ENCODE measurements at regions not wholly inside any gene's neighbourhood (a gene's known extent, or its start where the extent isn't known, plus 50 kb on each side); places are given as distances from the start of the nearest gene placed in this dataset.
"Not testable (repeated sequence)": the region's sequence is repeated elsewhere in the genome, so short reads cannot be mapped to it uniquely, and the experiment has no call there.

DNA sequence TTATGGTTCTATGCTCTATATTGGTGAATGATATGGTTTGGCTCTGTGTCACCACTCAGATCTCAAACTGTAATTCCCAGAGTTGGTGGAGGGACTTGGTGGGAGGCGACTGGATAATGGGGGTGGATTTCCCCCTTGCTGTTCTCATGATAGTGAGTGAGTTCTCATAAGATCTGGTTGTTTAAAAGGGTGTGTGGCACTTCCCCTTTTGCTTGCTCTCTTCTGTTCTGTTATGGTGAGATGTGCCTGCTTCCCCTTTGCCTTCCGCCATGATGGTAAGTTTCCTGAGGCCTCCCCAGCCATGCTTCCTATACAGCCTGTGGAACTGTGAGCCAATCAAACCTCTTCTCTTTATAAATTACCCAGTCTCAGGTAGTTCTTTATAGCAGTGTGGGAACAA lies 446.6 kb upstream of the PDE3A start:
- DNase-seq = not testable (repeated sequence)

DNA sequence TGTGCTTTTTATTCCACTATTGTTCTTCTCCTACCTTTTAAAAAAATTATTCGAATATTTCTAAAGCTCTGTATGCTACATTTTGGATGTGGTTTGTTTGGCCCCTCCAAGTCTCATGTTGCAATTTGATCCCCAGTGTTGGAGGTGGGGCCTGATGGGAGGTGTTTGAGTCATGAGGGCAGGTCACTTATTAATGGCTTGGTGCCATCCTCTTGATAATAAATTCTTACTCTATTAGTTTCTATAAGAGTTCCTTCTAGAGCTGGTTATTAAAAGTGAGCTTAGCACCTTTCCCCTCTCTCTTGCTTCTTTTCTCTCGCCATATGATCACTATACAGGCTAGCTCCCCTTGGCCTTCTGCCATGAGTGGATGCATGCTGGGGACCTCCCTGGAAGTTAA lies 445.6 kb upstream of the PDE3A start:
- DNase-seq = peak; percentile 6

DNA sequence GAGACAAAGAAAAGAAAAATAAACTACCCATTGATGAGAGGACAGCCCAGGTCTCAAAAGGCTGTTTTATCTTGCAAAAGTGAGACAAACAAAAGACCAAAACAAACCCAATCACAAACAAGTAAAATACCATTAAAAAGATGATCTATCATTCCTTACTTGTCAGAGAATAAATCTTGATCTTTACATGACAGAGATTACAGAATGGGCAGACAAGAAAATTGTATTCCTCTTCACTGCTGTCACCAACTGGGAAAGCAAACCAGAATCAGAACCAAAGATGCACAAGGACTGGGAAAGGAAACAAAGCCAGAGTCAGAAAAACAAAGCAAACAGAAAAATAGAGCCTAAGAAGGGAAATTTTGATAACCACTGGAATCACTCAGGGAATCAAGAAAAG lies 444.0 kb upstream of the PDE3A start:
- DNase-seq = no peak

DNA sequence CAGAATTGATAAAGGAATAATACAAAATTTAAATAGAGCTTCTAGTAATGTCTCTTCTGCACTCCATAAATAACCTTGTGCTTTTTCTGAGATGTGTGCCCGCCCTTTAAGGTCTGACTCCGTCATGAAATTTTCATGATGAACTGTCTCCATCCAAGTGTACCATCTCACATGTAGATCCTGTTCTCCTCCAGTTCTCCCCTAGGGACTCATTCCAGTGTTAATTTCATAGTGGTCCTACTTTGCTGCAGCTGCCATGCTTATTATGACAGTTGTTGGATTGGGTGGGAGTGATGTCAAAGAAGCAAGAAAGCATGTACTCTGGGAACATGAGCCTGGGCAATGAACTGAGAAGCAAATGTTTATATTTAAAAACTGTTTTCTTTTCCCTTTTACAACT lies 442.5 kb upstream of the PDE3A start:
- no peak for DNase-seq

DNA sequence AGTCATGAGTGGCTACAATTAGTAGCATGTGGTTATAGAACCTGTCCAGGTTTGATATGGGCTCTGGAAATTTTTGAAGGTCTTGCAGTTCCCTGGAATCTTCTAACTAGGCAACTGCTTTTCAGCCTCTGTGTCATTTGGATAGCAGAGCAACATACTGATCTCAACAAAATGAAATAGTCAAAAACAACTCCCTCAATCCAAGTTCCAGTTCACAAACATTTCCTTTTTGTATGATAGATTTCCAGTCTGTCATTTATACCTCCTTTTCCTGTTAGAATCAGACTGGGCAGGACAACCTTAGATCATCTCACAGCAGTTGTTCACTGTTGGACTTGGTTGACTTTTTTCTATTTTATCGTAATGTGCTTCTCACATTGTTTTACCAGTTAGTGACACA lies 442.1 kb upstream of the PDE3A start:
- no peak for DNase-seq

DNA sequence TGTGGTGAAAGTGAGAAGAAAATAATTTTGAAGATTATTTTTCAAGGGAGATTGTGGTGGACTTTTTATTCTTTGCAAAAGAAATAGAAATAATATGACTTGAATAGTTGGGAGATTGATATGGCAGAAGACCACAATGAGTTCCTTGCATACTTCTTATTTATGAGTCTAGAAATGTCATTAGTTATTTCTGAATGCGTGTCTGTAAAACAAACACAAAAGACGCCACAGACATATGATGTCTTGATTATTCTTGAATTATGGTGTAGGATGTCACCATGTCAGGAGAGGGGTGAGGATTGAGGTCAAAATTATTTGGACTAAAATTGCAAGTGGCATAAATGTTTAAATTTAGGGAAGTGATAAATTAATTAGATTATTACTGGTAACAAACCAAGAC lies 440.7 kb upstream of the PDE3A start:
- no peak for DNase-seq

DNA sequence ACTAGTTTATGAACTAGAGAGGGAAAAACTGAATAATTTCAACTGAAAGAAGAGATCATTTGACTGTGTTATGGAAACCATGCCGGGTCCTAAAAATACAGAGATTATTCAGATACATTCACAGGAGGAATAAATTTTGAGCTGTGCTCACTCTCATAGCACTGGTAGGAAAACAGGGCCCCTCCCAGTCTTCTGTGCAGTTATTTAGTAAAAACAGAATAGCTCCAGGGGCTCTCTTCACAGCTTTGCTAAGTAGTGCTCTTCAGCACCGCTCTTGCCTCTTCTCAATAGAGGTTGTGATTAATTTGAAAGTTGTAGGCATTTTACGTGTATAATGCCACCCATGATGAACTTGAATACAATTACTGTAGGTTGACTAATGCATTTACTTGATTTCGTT lies 435.9 kb upstream of the PDE3A start:
- no peak for DNase-seq

DNA sequence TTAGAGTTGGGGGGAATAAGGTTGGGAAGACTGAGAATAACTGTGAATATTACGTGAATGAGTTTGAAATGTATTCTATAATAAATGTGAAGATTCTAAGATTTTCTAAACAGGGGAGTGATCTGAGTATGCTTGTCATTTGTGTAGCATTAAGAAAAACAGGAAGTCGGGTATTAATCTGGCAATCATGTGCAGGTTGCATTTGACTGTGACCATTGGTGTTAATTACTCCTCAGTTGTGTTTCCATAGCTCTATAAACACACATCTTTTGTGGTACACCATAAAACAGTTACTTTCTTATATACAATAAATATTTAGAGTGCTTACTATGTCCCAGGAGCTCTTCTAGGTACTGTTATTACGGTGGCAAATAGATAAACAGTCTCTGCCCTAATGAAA lies 434.4 kb upstream of the PDE3A start:
- no peak for DNase-seq

DNA sequence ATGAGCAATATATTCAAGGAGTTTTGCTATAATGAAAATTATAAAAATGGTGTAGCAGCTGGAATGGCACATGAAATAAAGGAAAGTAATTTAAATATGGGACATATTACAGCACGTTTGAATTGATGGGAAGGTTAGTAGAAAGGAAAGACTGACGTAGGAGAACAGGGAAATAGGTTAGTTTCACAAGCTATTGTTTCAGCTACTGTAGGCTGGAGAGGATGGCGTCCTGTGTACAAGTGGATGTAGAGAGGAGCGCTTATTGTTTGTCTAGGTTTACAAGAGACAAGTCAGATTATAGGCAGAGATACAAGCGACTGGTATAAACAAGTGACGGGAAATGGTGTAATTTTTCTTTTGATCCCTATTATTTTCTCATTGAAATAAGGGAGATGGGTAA lies 431.2 kb upstream of the PDE3A start:
- no peak for DNase-seq

DNA sequence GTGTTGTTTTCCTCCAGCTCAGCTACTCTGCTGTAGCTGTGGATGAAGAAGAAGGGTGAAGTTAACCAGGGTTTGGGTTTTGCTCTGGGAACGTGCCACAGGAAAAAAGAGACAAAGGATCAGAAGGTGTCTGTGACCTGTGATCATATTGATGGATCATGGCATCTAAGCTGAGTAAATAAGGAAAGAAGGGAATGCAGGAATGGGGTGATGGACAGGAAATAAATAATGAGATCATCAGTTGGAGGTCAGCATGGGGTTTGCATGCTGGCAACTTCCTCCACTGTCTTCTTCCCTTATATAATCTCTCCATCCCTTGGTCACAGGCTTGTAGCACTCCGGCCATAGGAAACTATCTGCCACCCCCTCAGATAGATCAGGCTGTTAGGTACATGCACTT lies 430.3 kb upstream of the PDE3A start:
- DNase-seq = no peak

DNA sequence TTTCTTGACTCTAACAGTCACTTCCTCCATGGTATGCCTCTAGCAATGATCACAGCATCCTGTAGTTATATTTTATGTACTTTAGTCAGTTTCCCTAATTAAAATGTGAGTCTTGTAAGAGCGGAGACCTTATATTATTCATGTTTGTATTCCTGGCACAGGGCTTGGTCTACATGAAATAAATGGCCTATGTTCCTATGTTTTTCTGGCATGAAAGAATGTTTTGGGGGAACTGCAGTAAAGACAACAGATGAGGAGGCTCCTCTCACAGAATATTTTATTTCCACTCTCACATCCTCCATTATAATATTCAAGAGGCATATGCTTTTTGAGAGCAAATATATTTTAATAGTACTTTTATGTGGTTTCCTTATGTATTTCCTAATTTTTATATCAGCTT lies 429.8 kb upstream of the PDE3A start:
- no peak for DNase-seq

DNA sequence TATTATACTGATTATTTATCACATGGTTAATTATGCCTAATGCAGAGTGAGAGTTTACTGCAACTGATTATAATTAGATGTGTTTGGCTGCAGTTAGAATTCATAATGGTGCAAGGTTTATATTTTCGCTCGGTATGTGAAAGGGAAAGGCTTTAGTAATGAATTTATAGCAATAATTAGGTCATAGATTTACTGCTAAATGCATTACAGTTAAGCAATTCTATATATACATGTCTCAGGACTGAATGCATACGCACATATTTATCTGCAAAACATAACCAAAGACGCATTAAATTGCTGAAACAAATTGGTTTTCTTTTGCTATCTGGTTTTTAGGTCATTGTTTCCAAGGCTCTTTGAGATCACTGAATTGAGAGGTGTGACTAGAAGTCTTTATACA lies 428.1 kb upstream of the PDE3A start:
- DNase-seq = no peak

DNA sequence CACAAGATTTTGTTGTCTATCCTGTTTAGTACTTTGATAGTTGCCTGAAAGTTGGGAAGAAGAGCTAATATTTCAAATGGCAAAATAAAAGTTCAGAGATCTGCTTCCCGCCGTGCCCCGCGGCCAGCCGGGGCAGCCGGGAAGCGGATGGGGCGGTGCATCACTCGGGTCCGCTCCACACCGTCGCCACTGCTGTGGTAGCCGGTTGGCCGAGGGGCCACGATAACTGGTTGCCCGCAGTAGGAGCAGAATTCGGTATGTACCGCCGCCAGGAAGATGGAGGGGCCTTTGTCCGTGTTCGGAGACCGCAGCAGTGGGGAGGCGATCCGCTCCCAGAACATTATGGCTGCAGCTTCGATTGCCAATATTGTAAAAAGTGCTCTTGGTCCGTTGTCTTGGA lies 427.2 kb upstream of the PDE3A start:
- DNase-seq = no peak

DNA sequence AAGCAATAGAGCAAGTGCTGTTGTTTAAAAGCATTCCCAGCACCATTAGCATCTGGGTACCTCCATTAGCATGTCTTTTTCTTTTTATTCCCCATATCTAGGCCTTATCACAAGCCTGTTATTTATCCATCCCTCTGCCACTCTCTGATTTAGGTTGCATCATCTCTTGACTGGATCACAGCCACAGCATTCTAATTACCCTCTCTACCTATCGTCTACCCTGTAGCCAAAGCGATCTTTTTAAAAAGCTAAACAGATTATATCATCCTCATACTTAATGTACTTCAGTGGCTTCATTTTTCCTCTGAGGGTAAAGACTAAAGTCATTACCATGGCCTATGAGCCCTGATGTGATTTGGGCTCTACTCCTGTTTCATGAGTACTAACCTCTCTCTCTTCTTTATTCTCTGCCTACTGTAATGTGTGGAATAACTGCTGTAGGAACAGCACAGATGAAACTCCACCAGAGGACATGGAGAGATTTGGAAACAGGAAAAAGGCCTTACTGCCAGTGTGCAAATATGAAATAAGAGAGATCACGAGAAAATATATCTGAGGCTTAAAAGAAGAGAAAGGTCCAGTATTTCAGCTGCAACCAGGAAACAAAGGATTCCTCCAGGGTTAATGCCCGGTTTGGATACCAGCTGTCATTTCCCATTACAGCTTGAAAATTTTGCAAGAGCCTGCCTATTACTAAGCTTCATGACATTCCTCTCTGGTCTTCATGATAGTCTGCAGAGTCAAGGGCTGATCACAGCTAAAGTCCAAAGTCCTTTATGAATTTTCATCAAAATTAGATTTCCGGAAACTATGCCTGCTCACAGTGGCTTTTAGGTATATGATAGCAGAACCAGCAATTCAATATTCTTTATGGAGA lies 422.5 kb upstream of the PDE3A start:
- peak; percentile 59 for DNase-seq

DNA sequence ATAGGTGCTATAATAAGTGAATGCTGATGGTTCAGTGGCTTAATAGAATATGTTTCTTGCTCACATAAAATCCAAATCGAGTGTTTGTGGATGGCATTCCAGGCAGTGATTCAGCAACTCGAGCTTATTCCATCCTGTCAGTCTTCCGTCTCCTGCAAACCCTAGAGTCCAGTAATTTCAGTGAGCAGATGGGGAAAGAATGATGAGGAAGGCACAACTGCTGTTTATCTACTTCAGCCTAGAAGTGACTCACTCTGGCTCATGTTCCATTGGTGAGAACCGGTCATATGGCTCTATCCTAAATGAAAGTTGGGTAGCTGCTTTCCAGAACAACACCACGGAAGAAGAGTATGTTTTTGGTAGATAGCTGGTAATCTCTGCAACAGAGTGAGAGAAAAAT lies 421.8 kb upstream of the PDE3A start:
- DNase-seq = peak; percentile 96

DNA sequence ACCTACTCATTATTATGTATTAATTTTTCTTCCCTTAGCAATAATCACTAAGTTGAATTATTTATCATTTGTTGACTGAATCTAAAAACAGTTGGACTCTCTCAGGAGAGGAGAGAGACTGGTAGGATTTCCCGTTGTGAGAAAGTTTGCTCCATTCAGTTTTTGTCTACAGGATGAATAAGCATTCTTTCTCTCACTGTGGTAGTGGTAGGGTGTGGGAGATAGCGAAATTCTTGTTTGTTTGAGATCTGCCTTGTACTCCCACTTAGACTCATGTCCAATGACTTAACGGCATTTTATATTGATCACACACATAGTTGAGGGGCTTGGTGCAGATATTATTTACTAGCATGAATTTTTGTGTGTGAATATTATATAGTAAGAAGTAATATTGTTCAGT lies 421.0 kb upstream of the PDE3A start:
- DNase-seq = no peak

DNA sequence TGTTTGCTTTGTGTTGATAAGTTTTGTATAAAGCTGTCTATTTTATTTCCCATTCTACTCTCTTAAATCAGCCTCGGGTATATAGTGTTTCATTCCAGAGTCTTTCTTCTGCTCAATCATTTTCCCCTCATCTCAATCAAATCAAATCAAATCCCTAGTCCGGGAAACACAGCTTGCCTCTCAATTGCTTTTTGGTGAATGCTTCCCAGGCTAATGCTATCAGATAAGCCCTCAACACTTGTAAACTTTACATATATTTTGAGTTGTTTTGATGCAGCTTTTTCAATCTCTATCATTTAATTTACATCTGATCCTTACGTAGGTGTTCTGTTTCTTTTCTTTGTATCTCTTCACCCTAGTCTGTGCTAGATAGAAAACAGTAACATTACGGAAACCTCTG lies 416.7 kb upstream of the PDE3A start:
- DNase-seq = no peak

DNA sequence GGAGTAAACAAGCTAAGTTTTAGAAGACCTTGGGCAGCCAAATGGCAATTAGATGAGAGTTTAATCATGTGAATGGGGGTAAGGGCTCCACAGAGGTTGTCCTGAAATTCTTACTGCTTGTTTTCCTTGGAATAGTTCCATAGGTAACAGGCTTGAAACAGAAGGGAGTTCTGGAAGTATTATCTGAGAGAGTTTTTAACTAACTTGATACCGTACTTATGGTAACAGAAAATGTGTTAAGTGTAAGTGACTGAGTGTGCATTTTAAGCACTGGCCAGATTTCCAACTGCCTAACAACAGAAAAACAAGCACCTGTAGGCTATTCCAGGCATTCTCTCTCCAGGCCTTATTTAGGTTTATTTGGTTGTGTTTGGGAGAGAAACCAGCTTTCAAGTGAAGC lies 414.6 kb upstream of the PDE3A start:
- no peak for DNase-seq

DNA sequence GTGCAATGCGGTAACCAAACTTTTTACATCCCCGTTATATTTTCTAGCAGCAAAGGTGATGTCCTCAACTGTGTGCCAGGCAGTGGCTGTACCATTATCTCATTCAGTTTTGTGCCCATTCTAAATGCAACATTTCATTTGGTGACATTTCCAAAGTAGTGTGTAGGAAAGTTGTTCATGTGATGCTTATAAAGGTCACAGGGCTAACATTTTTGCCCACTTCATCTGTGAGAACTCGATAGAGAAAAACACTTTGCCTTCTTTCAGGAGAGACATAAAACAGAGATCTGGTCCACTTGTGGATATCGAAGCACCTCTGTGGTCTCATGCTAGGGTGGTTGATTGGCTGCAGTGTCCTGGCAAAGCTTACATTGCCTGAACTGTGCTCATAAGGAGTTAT lies 414.2 kb upstream of the PDE3A start:
- DNase-seq = no peak

DNA sequence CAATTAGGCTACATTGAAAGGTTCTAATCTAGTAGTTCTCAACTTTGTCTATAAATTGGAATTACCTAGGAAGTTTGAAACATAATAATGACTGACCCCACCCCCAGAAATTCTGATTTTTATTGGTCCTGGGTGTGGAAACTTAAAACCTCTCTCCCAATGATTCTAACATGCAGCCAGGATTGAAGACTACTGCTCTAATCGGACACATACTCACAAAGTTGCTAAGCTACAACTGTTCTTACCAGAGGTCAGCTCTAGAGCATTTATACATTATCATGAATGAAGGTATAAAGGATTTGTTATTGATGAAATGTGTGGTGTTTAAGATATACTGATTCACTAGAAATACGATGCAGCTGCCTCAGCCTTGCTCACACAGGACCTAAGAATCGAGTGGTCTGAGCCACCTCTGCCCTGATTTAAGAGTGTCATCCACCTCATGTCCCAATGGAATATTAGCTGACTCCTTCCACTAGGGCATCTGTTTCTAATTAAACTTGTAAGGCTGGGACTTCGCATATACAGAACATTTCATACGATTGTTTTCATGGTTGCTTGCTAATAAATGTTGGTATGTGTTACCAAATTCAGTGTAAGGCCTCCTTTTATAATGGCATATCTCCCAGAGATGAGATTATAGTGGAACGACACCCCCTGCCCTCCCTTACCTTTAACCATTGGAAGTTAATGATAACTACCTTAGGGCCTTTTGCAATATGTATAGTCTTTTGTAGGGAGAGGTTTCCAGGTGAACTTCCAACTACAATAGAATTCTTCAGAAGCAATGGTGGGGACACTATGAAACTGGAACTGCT lies 410.8 kb upstream of the PDE3A start:
- peak; percentile 72 for DNase-seq

DNA sequence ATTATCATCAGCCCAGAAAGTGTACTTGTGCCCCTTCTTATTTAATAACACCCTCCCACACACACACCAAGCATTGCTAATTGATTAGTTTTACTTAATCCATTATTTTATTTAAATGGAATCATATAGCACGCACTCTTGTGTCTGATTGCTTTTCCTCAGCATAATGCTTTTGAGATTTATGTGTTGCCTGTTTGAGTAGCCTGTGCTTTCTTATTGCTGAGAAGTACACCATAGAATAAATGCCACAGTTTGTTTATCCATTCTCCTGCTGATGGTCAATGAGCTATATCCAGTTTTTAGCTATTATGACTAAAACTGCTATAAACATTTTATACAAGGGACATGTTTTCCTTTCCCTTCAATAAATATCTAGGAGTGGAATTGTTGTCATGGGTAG lies 409.9 kb upstream of the PDE3A start:
- DNase-seq = no peak

DNA sequence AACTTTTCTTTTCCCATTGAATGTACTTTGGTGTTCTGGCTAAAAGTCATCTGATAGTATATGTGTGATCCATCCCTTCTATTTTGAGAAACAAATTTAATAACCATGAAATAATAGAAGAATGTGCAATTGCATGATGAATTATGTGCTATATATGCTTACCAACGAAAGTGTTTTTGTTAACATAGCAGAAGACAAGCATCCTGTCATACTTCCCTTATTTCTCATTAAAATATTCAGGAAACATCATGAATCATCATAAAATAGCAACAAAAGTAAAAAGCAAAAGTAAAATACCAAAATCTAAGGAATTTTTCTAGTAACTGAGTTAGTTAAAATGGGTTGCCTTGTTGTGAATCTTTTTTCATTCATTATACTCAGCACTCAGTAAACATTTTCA lies 409.0 kb upstream of the PDE3A start:
- peak; percentile 44 for DNase-seq

DNA sequence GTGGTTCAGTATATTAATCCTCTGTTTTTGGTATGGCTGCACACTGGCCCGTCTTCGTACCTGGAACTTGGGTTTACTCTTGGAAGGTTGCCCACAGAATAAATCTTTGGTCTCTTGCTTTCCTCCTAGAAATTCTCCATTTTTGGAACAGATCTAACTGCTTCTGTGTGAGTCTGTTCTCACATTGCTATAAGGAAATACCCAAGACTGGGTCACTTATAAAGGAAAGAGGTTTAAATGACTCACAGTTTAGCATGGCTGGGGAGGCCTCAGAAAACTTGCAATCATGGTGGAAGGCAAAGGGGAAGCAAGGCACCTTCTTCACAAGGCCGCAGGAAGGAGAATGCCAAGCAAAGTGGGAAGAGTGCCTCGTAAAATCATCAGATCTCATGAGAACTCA lies 407.8 kb upstream of the PDE3A start:
- DNase-seq = no peak

DNA sequence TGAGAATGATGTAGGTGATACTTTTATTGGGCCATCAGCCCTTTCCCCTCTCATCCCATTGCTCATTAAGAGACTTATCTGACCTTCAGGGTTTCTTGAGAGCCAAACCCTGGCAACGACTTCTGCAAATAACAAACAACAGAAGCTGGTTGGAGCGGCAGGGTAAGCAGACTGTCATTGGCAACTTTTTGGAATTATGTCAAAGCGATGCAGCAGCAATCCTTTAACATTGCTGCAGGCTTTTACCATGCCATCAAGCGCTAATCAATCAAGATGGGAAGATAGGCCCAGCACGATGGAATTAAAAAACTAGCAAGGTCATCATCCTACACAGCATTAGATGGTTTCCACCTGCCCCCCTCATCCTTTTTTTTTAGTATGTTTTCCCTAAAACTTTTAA lies 406.1 kb upstream of the PDE3A start:
- DNase-seq = no peak

DNA sequence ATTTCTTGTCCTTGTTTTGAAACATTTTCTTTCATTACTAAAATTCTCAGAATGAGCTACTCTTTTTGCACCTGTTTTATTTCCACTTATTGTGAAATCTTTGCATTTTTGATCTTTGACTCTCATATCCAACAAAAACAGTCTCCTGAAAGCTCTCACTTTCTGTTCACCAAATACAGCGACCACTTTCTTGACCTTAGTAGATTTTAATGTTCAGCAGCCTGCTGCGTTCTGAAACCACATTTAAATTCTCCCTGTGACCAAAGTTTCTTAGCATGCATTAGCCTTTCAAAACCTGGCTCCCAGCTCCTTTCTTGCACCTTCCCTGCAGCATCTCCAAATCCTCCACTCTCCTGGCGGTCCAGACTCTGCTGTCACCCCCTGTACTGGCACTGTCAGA lies 404.4 kb upstream of the PDE3A start:
- DNase-seq = no peak

Measured in fibroblast of skin of right quadriceps (primary cell).